ENCODE measurements at regions not wholly inside any gene's neighbourhood (a gene's known extent, or its start where the extent isn't known, plus 50 kb on each side); places are given as distances from the start of the nearest gene placed in this dataset.

DNA sequence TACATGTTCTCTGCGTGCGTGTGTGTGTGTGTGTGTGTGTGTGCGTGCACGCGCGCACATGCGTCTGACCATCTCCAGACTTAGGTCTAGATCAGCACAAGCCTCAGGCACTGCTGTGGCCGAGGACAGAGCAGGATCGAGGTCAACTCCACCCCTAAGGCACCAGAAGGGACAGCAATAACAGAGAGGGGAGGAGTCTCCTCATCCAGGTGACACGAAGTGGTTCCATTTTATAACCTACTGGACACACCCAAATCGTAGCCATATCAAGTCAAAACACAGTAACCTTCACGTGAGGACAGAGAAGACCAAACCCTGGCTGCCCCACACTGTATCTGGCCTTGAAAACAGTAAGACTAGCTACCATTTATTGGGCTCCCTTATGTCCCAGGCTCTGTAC lies 224.1 kb downstream of the FGFR2 start:
- TF ChIP-seq, protein P1, sequence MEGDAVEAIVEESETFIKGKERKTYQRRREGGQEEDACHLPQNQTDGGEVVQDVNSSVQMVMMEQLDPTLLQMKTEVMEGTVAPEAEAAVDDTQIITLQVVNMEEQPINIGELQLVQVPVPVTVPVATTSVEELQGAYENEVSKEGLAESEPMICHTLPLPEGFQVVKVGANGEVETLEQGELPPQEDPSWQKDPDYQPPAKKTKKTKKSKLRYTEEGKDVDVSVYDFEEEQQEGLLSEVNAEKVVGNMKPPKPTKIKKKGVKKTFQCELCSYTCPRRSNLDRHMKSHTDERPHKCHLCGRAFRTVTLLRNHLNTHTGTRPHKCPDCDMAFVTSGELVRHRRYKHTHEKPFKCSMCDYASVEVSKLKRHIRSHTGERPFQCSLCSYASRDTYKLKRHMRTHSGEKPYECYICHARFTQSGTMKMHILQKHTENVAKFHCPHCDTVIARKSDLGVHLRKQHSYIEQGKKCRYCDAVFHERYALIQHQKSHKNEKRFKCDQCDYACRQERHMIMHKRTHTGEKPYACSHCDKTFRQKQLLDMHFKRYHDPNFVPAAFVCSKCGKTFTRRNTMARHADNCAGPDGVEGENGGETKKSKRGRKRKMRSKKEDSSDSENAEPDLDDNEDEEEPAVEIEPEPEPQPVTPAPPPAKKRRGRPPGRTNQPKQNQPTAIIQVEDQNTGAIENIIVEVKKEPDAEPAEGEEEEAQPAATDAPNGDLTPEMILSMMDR (IDR thresholded peaks at IDR 0.05) = no peak
- TF ChIP-seq POLR2A (IDR thresholded peaks at IDR 0.05) = no peak

Measured in thyroid gland (tissue), 4 donors.